Caco-2 (cell line): ENCODE measurements at regions not wholly inside any gene's neighbourhood (a gene's known extent, or its start where the extent isn't known, plus 50 kb on each side); places are given as distances from the start of the nearest gene placed in this dataset.

Experiments used
- BruUV-seq: library from RNA; stranded (reverse); fragments of 400-500 nt; replicated peaks from 2 replicates; lab custom pipeline; 2021; lab: Mats Ljungman, UMichigan
- CTCF ChIA-PET: fragments of 300-600 bp; sonication (Branson Sonifier 250); formaldehyde crosslinking; loops from one replicate; lab custom pipeline; 2022; ENCODE audit warnings: antibody characterized with exemption; lab: Charles Lee
- POLR2A ChIA-PET: fragments of 300-600 bp; sonication (Branson Sonifier 250); formaldehyde crosslinking; loops from one replicate; lab custom pipeline; 2022; ENCODE audit warnings: antibody characterized with exemption; lab: Charles Lee
- DNase-seq, 2 experiments: peaks; one replicate each; pipeline versions ENCODE4 v3.0.0 to v3.0.0-alpha.2; 2020 to 2022
- H3K27me3 ChIP-seq: replicated peaks from 2 replicates; pipeline ENCODE4 v1.6.0; 2011; ENCODE audit warnings: low read length; ENCODE audit not compliant: control insufficient read depth, insufficient read depth
- H3K36me3 ChIP-seq: 2 replicates; pipeline ENCODE4 v1.5.1; 2011; ENCODE audit warnings: low read length; ENCODE audit not compliant: control insufficient read depth, insufficient read depth
- H3K4me1 ChIP-seq: fragments of 250-450 bp; sonication (Bioruptor Pico); 2 replicates; pipeline ENCODE4 v1.5.1; 2020; ENCODE audit warnings: mild to moderate bottlenecking
- H3K4me3 ChIP-seq: 2 replicates; pipeline ENCODE4 v1.5.1; 2011; ENCODE audit warnings: low read depth, mild to moderate bottlenecking, control low read depth, low read length
- H3K9me3 ChIP-seq: fragments of 250-450 bp; sonication (Bioruptor Pico); 2 replicates; pipeline ENCODE4 v1.5.1; 2020; ENCODE audit warnings: mild to moderate bottlenecking, moderate library complexity
- H3K27ac Mint-ChIP-seq: one replicate; pipeline ENCODE4 v1.8.0; 2022; ENCODE audit warnings: mixed read lengths; ENCODE audit not compliant: unreplicated experiment
- H3K27me3 Mint-ChIP-seq: one replicate; pipeline ENCODE4 v1.8.0; 2022; ENCODE audit warnings: mixed read lengths; ENCODE audit not compliant: insufficient read depth, unreplicated experiment
- H3K36me3 Mint-ChIP-seq: one replicate; pipeline ENCODE4 v1.8.0; 2022; ENCODE audit warnings: mild to moderate bottlenecking, mixed read lengths; ENCODE audit not compliant: insufficient read depth, unreplicated experiment
- H3K4me1 Mint-ChIP-seq: one replicate; pipeline ENCODE4 v1.8.0; 2022; ENCODE audit warnings: low read depth, mixed read lengths; ENCODE audit not compliant: unreplicated experiment
- H3K4me3 Mint-ChIP-seq: one replicate; pipeline ENCODE4 v1.8.0; 2022; ENCODE audit warnings: mild to moderate bottlenecking, moderate library complexity, mixed read lengths; ENCODE audit not compliant: unreplicated experiment
- H3K9me3 Mint-ChIP-seq: one replicate; pipeline ENCODE4 v1.8.0; 2022; ENCODE audit warnings: mixed read lengths; ENCODE audit not compliant: unreplicated experiment
- CTCF ChIP-seq, 2 experiments: fragments of 200-600 bp in 1 of 2; IDR thresholded peaks; 1 replicate in 1 of 2; 2 replicates in 1 of 2; pipeline versions ENCODE4 v1.5.1 to v1.8.0; 2011 to 2022; ENCODE audit warnings: antibody characterized with exemption in 1 of 2, control low read depth in 1 of 2, inconsistent platforms in 1 of 2, low read depth in 1 of 2, low read length in 1 of 2, mild to moderate bottlenecking in 1 of 2, moderate library complexity in 1 of 2; ENCODE audit not compliant: insufficient read depth in 1 of 2, severe bottlenecking in 1 of 2, unreplicated experiment in 1 of 2
- intact Hi-C: fragments of 100-400 bp; cut with micrococcal nuclease; formaldehyde crosslinking; loops from one replicate; pipeline ENCODE4 v1.10.0; 2022; ENCODE audit not compliant: unreplicated experiment

GRCh38 chr13:60282186-60282585, 114.8 kb upstream of the TDRD3 start:
- Mint-ChIP-seq H3K4me3 (no peak overlapping the region), H3K36me3 (no peaks in the 10 kb centered on the region), H3K27ac (no peak overlapping the region), H3K9me3 (peaks cover 9% of the 10 kb centered on the region), H3K4me1 (peaks cover 6% of the 10 kb centered on the region), H3K27me3 (no peaks in the 10 kb centered on the region)
- TF ChIP-seq CTCF (IDR thresholded peaks at IDR 0.05; ENCODE audit: insufficient read depth in 1 of 2, low read depth in 1 of 2, low read length in 1 of 2, severe bottlenecking in 1 of 2, unreplicated experiment in 1 of 2), result no peak
- Histone ChIP-seq H3K4me1 (no peaks in the 10 kb centered on the region), H3K27me3 (no peaks in the 10 kb centered on the region), H3K36me3 (no peaks in the 10 kb centered on the region), H3K4me3 (no peak overlapping the region), H3K9me3 (peaks cover 5% of the 10 kb centered on the region; the same call in 1 of the 2 replicates)
- ChIA-PET POLR2A (no interaction called here), CTCF (no interaction called here)
- intact Hi-C loops, result no loop called here
- no peak for DNase-seq
- no TSS peak for BruUV-seq

DNA sequence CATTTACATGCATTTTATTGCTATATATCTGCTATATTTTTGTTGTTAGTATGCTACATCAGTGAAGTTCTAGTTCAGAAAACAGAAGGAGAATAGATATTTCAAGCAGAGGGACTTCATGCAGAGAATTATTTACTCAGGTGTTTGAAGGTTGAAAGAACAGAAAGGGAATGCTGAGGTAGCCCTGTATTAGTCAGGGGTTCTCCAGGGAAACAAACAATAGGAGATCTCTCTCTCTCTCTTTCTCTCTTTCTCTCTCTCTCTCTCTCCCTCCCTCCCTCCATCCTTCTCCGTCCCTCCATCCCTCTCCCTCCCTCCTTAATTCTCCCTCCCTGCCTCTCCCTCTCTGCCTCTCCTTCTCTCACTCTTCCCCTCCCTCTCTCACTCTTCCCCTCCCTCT, 114.3 kb upstream of the TDRD3 start:
- Histone ChIP-seq H3K4me1 (no peaks in the 10 kb centered on the region), H3K4me3 (no peak overlapping the region), H3K27me3 (no peaks in the 10 kb centered on the region), H3K36me3 (no peaks in the 10 kb centered on the region), H3K9me3 (peaks cover 5% of the 10 kb centered on the region; the same call in 1 of the 2 replicates)
- Mint-ChIP-seq H3K27ac (no peak overlapping the region), H3K27me3 (no peaks in the 10 kb centered on the region), H3K4me3 (no peak overlapping the region), H3K9me3 (peaks cover 9% of the 10 kb centered on the region), H3K4me1 (peaks cover 6% of the 10 kb centered on the region), H3K36me3 (no peaks in the 10 kb centered on the region)
- intact Hi-C loops, result no loop called here
- TF ChIP-seq CTCF (IDR thresholded peaks at IDR 0.05; ENCODE audit: insufficient read depth in 1 of 2, low read depth in 1 of 2, low read length in 1 of 2, severe bottlenecking in 1 of 2, unreplicated experiment in 1 of 2), result no peak
- no TSS peak for BruUV-seq
- POLR2A ChIA-PET, result interaction anchor here (0.7 kb wide), 1 partner anchor 21 kb away, joined by 3 read pairs; no protein-coding TSS in a partner anchor
- DNase-seq, result no peak
- CTCF ChIA-PET, result no interaction called here

- Mint-ChIP-seq H3K9me3 (peaks cover 9% of the 10 kb centered on the region), H3K27me3 (no peaks in the 10 kb centered on the region), H3K4me3 (no peak overlapping the region), H3K36me3 (no peaks in the 10 kb centered on the region), H3K4me1 (no peaks in the 10 kb centered on the region), H3K27ac (no peak overlapping the region)
- Histone ChIP-seq H3K27me3 (no peaks in the 10 kb centered on the region), H3K36me3 (no peaks in the 10 kb centered on the region), H3K4me3 (no peak overlapping the region), H3K4me1 (no peaks in the 10 kb centered on the region), H3K9me3 (peaks cover 5% of the 10 kb centered on the region; the same call in 1 of the 2 replicates)
- intact Hi-C loops, result no loop called here
- DNase-seq, result no peak
- POLR2A ChIA-PET, result no interaction called here
- no TSS peak for BruUV-seq
- no peak for TF ChIP-seq CTCF (IDR thresholded peaks at IDR 0.05; ENCODE audit: insufficient read depth in 1 of 2, low read depth in 1 of 2, low read length in 1 of 2, severe bottlenecking in 1 of 2, unreplicated experiment in 1 of 2)
- CTCF ChIA-PET, result no interaction called here
Observed at GRCh38 chr13:60286707-60287106, 110.3 kb upstream of the TDRD3 start.
